B cell (primary cell): ENCODE measurements at regions not wholly inside any gene's neighbourhood (a gene's known extent, or its start where the extent isn't known, plus 50 kb on each side); places are given as distances from the start of the nearest gene placed in this dataset.

Experiments
- ATAC-seq: fragments of 200-7000 bp; cut with Tn5 transposase; one replicate; pipeline ENCODE4 v1.10.0; 2021; ENCODE audit warnings: low read depth, mild to moderate bottlenecking, moderate number of reproducible peaks, moderate library complexity
- CTCF ChIA-PET: fragments of 350-600 bp; sonication (Branson Sonifier 250); formaldehyde crosslinking; loops from one replicate; lab custom pipeline; 2021; ENCODE audit warnings: antibody characterized with exemption, inconsistent platforms; lab: Charles Lee
- POLR2A ChIA-PET: fragments of 350-600 bp; sonication (Branson Sonifier 250); formaldehyde crosslinking; loops from one replicate; lab custom pipeline; 2021; ENCODE audit warnings: antibody characterized with exemption; lab: Charles Lee
- DNase-seq: peaks from one replicate; pipeline ENCODE4 v3.0.0; 2013
- H2AFZ ChIP-seq: 2 replicates; pipeline ENCODE4 v1.6.1; 2012; ENCODE audit warnings: mild to moderate bottlenecking, low read depth, low read length; ENCODE audit not compliant: insufficient read depth, poor library complexity, severe bottlenecking
- H3K27ac ChIP-seq, 2 donors: 1 replicate in 1 of 2; 2 replicates in 1 of 2; pipeline ENCODE4 v1.5.1; 2012 to 2013; ENCODE audit warnings: low read length in 2 of 2, mild to moderate bottlenecking in 2 of 2, moderate library complexity in 1 of 2
- H3K27me3 ChIP-seq, 4 experiments: fragments of 200-600 bp in 1 of 4; sonication (generic) in 1 of 4; replicated peaks in 1 of 4; 1 replicate in 2 of 4; 2 replicates in 2 of 4; pipeline versions ENCODE4 v1.6.1 to v1.7.0; 2013 to 2016; ENCODE audit warnings: low read length in 3 of 4, mild to moderate bottlenecking in 2 of 4, mixed read lengths in 1 of 4, moderate library complexity in 1 of 4; ENCODE audit not compliant: insufficient read depth in 4 of 4, control insufficient read depth in 3 of 4; ENCODE audit errors: control extremely low read depth in 1 of 4
- H3K36me3 ChIP-seq, 2 experiments: replicated peaks in 1 of 2; 1 replicate in 1 of 2; 2 replicates in 1 of 2; pipeline versions ENCODE4 v1.6.1 to v1.7.1; 2013; ENCODE audit warnings: low read length in 1 of 2; ENCODE audit not compliant: insufficient read depth in 2 of 2, control insufficient read depth in 1 of 2; ENCODE audit errors: control extremely low read depth in 1 of 2, extremely low read depth in 1 of 2
- H3K4me1 ChIP-seq, 2 donors: fragments of 200-600 bp in 1 of 2; sonication (generic) in 1 of 2; 1 replicate in 1 of 2; 2 replicates in 1 of 2; pipeline versions ENCODE4 v1.5.1 to v1.6.1; 2013 to 2017; ENCODE audit warnings: low read length in 2 of 2; ENCODE audit not compliant: control insufficient read depth in 2 of 2, insufficient read depth in 2 of 2
- H3K4me2 ChIP-seq: replicated peaks from 2 replicates; pipeline ENCODE3; 2012; ENCODE audit warnings: mild to moderate bottlenecking, low read depth, low read length; ENCODE audit not compliant: poor library complexity, severe bottlenecking
- H3K4me3 ChIP-seq, 5 experiments: fragments of 200-600 bp in 1 of 5; sonication (generic) in 1 of 5; 1 replicate in 3 of 5; 2 replicates in 2 of 5; pipeline versions ENCODE4 v1.5.1 to v1.7.0; 2011 to 2016; ENCODE audit warnings: low read length in 4 of 5, mild to moderate bottlenecking in 4 of 5, low read depth in 2 of 5, control low read depth in 1 of 5, moderate library complexity in 1 of 5; ENCODE audit not compliant: insufficient read depth in 1 of 5; ENCODE audit errors: control extremely low read depth in 1 of 5, extremely low read depth in 1 of 5
- H3K79me2 ChIP-seq: fragments of 200-600 bp; sonication (generic); one replicate; pipeline ENCODE4 v1.6.0; 2016; ENCODE audit warnings: low read length; ENCODE audit not compliant: control insufficient read depth, insufficient read depth
- H3K9ac ChIP-seq: fragments of 200-600 bp; sonication (generic); 2 replicates; pipeline ENCODE4 v1.6.1; 2017; ENCODE audit warnings: mild to moderate bottlenecking, low read length, moderate library complexity
- H3K9me3 ChIP-seq, 3 donors: one replicate each; pipeline versions ENCODE4 v1.6.1 to v1.7.1; 2013; ENCODE audit warnings: low read length in 2 of 3; ENCODE audit not compliant: control insufficient read depth in 2 of 3, insufficient read depth in 1 of 3; ENCODE audit errors: control extremely low read depth in 1 of 3
- H4K20me1 ChIP-seq: 2 replicates; pipeline ENCODE4 v1.6.0; 2012; ENCODE audit warnings: mild to moderate bottlenecking, low read length; ENCODE audit not compliant: insufficient read depth, control insufficient read depth, poor library complexity, severe bottlenecking
- H3K27ac Mint-ChIP-seq: one replicate; pipeline ENCODE4 v1.8.0; 2021; ENCODE audit warnings: mixed read lengths
- H3K27me3 Mint-ChIP-seq: one replicate; pipeline ENCODE4 v1.8.0; 2021; ENCODE audit warnings: mixed read lengths
- H3K4me1 Mint-ChIP-seq: one replicate; pipeline ENCODE4 v1.8.0; 2021; ENCODE audit warnings: mixed read lengths
- H3K4me3 Mint-ChIP-seq: one replicate; pipeline ENCODE4 v1.8.0; 2021; ENCODE audit warnings: mixed read lengths
- H3K9me3 Mint-ChIP-seq: one replicate; pipeline ENCODE4 v1.8.0; 2022; ENCODE audit warnings: mixed read lengths; ENCODE audit not compliant: insufficient read depth
- EZH2 ChIP-seq: IDR thresholded peaks from 2 replicates; pipeline ENCODE4 v1.6.1; 2012; ENCODE audit warnings: borderline replicate concordance, low read depth, mild to moderate bottlenecking, moderate library complexity, low read length; ENCODE audit not compliant: insufficient read depth, poor library complexity, severe bottlenecking
- WGBS: methylation state at CpG from one replicate; pipeline ENCODE4 v1.1.5; 2013; ENCODE audit warnings: missing lambda C conversion rate; ENCODE audit not compliant: insufficient coverage; 5-methylcytosine and 5-hydroxymethylcytosine counted together
- intact Hi-C: fragments of 100-400 bp; cut with micrococcal nuclease; formaldehyde crosslinking; loops from one replicate; pipeline ENCODE4 v1.10.0; 2022
- TF ChIP-seq, protein P1 (sequence below): fragments of 200-600 bp; IDR thresholded peaks from one replicate; pipeline ENCODE4 v1.8.0; 2022; ENCODE audit warnings: antibody characterized with exemption, mild to moderate bottlenecking

GRCh38 chr6:92791403-92791802 lies 628.0 kb downstream of the EPHA7 start:
- no peaks in the 10 kb centered on the region for H3K4me1 ChIP-seq
- Mint-ChIP-seq H3K4me1 (no peaks in the 10 kb centered on the region), H3K4me3 (no peak overlapping the region), H3K27me3 (no peaks in the 10 kb centered on the region), H3K27ac (no peak overlapping the region), H3K9me3 (peaks cover 6% of the 10 kb centered on the region)
- ATAC-seq (no peak), DNase-seq (no peak)
- no peak overlapping the region for H2AFZ ChIP-seq
- WGBS = no CpG with 5 or more reads among the region's 1 CpG
- CTCF ChIA-PET = no interaction called here
- POLR2A ChIA-PET = no interaction called here
- H3K36me3 ChIP-seq = no peaks in the 10 kb centered on the region
- H4K20me1 ChIP-seq = no peaks in the 10 kb centered on the region
- no peaks in the 10 kb centered on the region for H3K9me3 ChIP-seq
- H3K4me3 ChIP-seq = no peak overlapping the region
- TF ChIP-seq, protein P1, sequence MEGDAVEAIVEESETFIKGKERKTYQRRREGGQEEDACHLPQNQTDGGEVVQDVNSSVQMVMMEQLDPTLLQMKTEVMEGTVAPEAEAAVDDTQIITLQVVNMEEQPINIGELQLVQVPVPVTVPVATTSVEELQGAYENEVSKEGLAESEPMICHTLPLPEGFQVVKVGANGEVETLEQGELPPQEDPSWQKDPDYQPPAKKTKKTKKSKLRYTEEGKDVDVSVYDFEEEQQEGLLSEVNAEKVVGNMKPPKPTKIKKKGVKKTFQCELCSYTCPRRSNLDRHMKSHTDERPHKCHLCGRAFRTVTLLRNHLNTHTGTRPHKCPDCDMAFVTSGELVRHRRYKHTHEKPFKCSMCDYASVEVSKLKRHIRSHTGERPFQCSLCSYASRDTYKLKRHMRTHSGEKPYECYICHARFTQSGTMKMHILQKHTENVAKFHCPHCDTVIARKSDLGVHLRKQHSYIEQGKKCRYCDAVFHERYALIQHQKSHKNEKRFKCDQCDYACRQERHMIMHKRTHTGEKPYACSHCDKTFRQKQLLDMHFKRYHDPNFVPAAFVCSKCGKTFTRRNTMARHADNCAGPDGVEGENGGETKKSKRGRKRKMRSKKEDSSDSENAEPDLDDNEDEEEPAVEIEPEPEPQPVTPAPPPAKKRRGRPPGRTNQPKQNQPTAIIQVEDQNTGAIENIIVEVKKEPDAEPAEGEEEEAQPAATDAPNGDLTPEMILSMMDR = no peak
- TF ChIP-seq EZH2 = no peak
- H3K27me3 ChIP-seq = no peaks in the 10 kb centered on the region
- H3K27ac ChIP-seq = no peak overlapping the region
- no peaks in the 10 kb centered on the region for H3K79me2 ChIP-seq
- no peak overlapping the region for H3K4me2 ChIP-seq
- intact Hi-C loops = no loop called here
- H3K9ac ChIP-seq = no peak overlapping the region

- 43% methylated on average over 1 of the region's 3 CpGs for WGBS
- no peaks in the 10 kb centered on the region for H3K4me1 Mint-ChIP-seq
- no peak overlapping the region for H3K4me2 ChIP-seq
Measured at GRCh38 chr6:92790381-92790780, 629.0 kb downstream of the EPHA7 start.

More at GRCh38 chr6:92790381-92790780, 629.0 kb downstream of the EPHA7 start:
- no peak for TF ChIP-seq EZH2
- TF ChIP-seq, protein P1 = no peak
- no peaks in the 10 kb centered on the region for H4K20me1 ChIP-seq
- H3K79me2 ChIP-seq = no peaks in the 10 kb centered on the region
- no peaks in the 10 kb centered on the region for H3K36me3 ChIP-seq
- H3K27ac ChIP-seq = no peak overlapping the region
- DNase-seq = no peak
- H3K4me1 ChIP-seq = no peaks in the 10 kb centered on the region
- no peak overlapping the region for H3K27ac Mint-ChIP-seq
- ChIA-PET POLR2A (no interaction called here), CTCF (no interaction called here)
- H3K4me3 Mint-ChIP-seq = no peak overlapping the region
- ATAC-seq = no peak
- intact Hi-C loops = no loop called here
- no peak overlapping the region for H3K9ac ChIP-seq
- H2AFZ ChIP-seq = no peak overlapping the region
- no peaks in the 10 kb centered on the region for H3K27me3 Mint-ChIP-seq
- peaks cover 6% of the 10 kb centered on the region for H3K9me3 Mint-ChIP-seq
- H3K4me3 ChIP-seq = no peak overlapping the region
- H3K9me3 ChIP-seq = no peaks in the 10 kb centered on the region
- H3K27me3 ChIP-seq = no peaks in the 10 kb centered on the region
